HG03045 (cell line): ENCODE measurements at regions not wholly inside any gene's neighbourhood (a gene's known extent, or its start where the extent isn't known, plus 50 kb on each side); places are given as distances from the start of the nearest gene placed in this dataset.

Experiments
- ATAC-seq: cut with Tn5 transposase; IDR thresholded peaks from one replicate; pipeline ENCODE4 v1.9.1; 2021; ENCODE audit warnings: mild to moderate bottlenecking, moderate library complexity; ENCODE audit not compliant: unreplicated experiment

- ATAC-seq, result no peak
Observed at GRCh38 chr10:8998751-8999150, 944.3 kb downstream of the GATA3 start.

- no peak for ATAC-seq
Observed at GRCh38 chr10:9003122-9003521, 948.6 kb downstream of the GATA3 start.

GRCh38 chr10:9004736-9005135, 950.2 kb downstream of the GATA3 start:
- no peak for ATAC-seq

- ATAC-seq, result no peak
Observed at GRCh38 chr10:9009505-9009904, 955.0 kb downstream of the GATA3 start.

- no peak for ATAC-seq
Observed at GRCh38 chr10:9010093-9010492, 955.6 kb downstream of the GATA3 start.

GRCh38 chr10:9010931-9011670, 956.6 kb downstream of the GATA3 start:
- ATAC-seq, result no peak

GRCh38 chr10:9012312-9012711, 957.8 kb downstream of the GATA3 start:
- no peak for ATAC-seq

- ATAC-seq, result no peak
Observed at GRCh38 chr10:9015005-9015404, 960.5 kb downstream of the GATA3 start.

- ATAC-seq, result no peak
Observed at GRCh38 chr10:9015447-9015846, 961.0 kb downstream of the GATA3 start.

GRCh38 chr10:9016930-9017329, 962.4 kb downstream of the GATA3 start:
- no peak for ATAC-seq

GRCh38 chr10:9018195-9019173, 964.0 kb downstream of the GATA3 start:
- ATAC-seq, result no peak

- no peak for ATAC-seq
Observed at GRCh38 chr10:9023206-9023605, 968.7 kb downstream of the GATA3 start.

- no peak for ATAC-seq
Observed at GRCh38 chr10:9024210-9024609, 969.7 kb downstream of the GATA3 start.

GRCh38 chr10:9028231-9028630, 973.7 kb downstream of the GATA3 start:
- ATAC-seq, result no peak

- ATAC-seq, result no peak
Observed at GRCh38 chr10:9035355-9035754, 980.9 kb downstream of the GATA3 start.

GRCh38 chr10:9036711-9037204, 982.3 kb downstream of the GATA3 start:
- ATAC-seq, result no peak

- no peak for ATAC-seq
Observed at GRCh38 chr10:9038146-9038714, 983.7 kb downstream of the GATA3 start.

- ATAC-seq, result no peak
Observed at GRCh38 chr10:9043466-9043865, 989.0 kb downstream of the GATA3 start.

- no peak for ATAC-seq
Observed at GRCh38 chr10:9045311-9045710, 990.8 kb downstream of the GATA3 start.

GRCh38 chr10:9051328-9051974, 997.0 kb downstream of the GATA3 start:
- no peak for ATAC-seq

GRCh38 chr10:9052767-9053166, 998.3 kb downstream of the GATA3 start:
- ATAC-seq, result no peak
